DOHH2 (cell line): ENCODE measurements at regions not wholly inside any gene's neighbourhood (a gene's known extent, or its start where the extent isn't known, plus 50 kb on each side); places are given as distances from the start of the nearest gene placed in this dataset.

Source experiments
- H3F3A ChIP-seq: fragments of 200-600 bp; sonication (generic), shearing (Covaris generic); 2 replicates; pipeline ENCODE4 v1.6.0; 2016; ENCODE audit warnings: antibody characterized with exemption, mild to moderate bottlenecking; ENCODE audit not compliant: control insufficient read depth, insufficient read depth
- H3K27ac ChIP-seq: fragments of 200-600 bp; sonication (generic); 2 replicates; pipeline ENCODE4 v1.5.1; 2014; ENCODE audit warnings: low read depth, mild to moderate bottlenecking, low read length, moderate library complexity
- H3K27me3 ChIP-seq: fragments of 200-600 bp; sonication (generic); 2 replicates; pipeline ENCODE4 v1.6.1; 2014; ENCODE audit warnings: mild to moderate bottlenecking, low read length, mixed read lengths; ENCODE audit not compliant: control insufficient read depth
- H3K36me3 ChIP-seq: fragments of 200-600 bp; sonication (generic); 2 replicates; pipeline ENCODE4 v1.6.1; 2014; ENCODE audit warnings: mild to moderate bottlenecking, low read length, moderate library complexity, mixed read lengths; ENCODE audit not compliant: control insufficient read depth
- H3K4me1 ChIP-seq: fragments of 200-600 bp; sonication (generic); 2 replicates; pipeline ENCODE4 v1.6.1; 2014; ENCODE audit warnings: mild to moderate bottlenecking, low read length, mixed read lengths; ENCODE audit not compliant: control insufficient read depth
- H3K4me2 ChIP-seq: fragments of 200-600 bp; sonication (generic); 2 replicates; pipeline ENCODE4 v1.6.0; 2014; ENCODE audit warnings: mild to moderate bottlenecking, low read length, moderate library complexity
- H3K4me3 ChIP-seq: fragments of 200-600 bp; sonication (generic); 2 replicates; pipeline ENCODE4 v1.5.1; 2014; ENCODE audit warnings: mild to moderate bottlenecking, low read length, mixed read lengths
- H3K79me2 ChIP-seq: fragments of 200-600 bp; sonication (generic); 2 replicates; pipeline ENCODE4 v1.6.1; 2014; ENCODE audit warnings: mild to moderate bottlenecking, low read length, mixed read lengths; ENCODE audit not compliant: control insufficient read depth
- H3K9me2 ChIP-seq: fragments of 200-600 bp; sonication (generic); replicated peaks from 2 replicates; pipeline ENCODE4 v1.6.1; 2014; ENCODE audit warnings: mild to moderate bottlenecking, low read length, mixed read lengths; ENCODE audit not compliant: control insufficient read depth
- H3K9me3 ChIP-seq: fragments of 200-600 bp; sonication (generic); 2 replicates; pipeline ENCODE4 v1.6.1; 2014; ENCODE audit warnings: antibody characterized with exemption, low read length, mixed read lengths; ENCODE audit not compliant: control insufficient read depth, insufficient read depth
- H4K20me1 ChIP-seq: fragments of 200-600 bp; sonication (generic); 2 replicates; pipeline ENCODE4 v1.6.0; 2014; ENCODE audit warnings: low read depth, mild to moderate bottlenecking, antibody characterized with exemption, low read length, moderate library complexity; ENCODE audit not compliant: control insufficient read depth, insufficient read depth
- CTCF ChIP-seq: fragments of 200-600 bp; sonication (generic); IDR thresholded peaks from one replicate; pipeline ENCODE4 v1.5.1; 2014; ENCODE audit warnings: antibody characterized with exemption, mild to moderate bottlenecking, low read depth, low read length; ENCODE audit not compliant: poor library complexity, severe bottlenecking
- EZH2phosphoT487 ChIP-seq: fragments of 200-600 bp; sonication (generic); IDR thresholded peaks from 2 replicates; pipeline ENCODE4 v1.6.1; 2017; ENCODE audit warnings: borderline replicate concordance, mild to moderate bottlenecking, antibody characterized with exemption, low read length, moderate library complexity, mixed read lengths

- Histone ChIP-seq H3K27me3 (no peaks in the 10 kb centered on the region), H3K36me3 (no peaks in the 10 kb centered on the region), H3K9me3 (no peaks in the 10 kb centered on the region), H3K4me1 (no peaks in the 10 kb centered on the region), H3F3A (no peaks in the 10 kb centered on the region), H3K79me2 (no peaks in the 10 kb centered on the region), H3K4me3 (no peak overlapping the region), H4K20me1 (no peaks in the 10 kb centered on the region), H3K4me2 (no peak overlapping the region), H3K27ac (no peak overlapping the region), H3K9me2 (no peaks in the 10 kb centered on the region)
- no peak for TF ChIP-seq CTCF
- no peak for TF ChIP-seq EZH2phosphoT487
These were observed 474.2 kb upstream of the ZNF385D start for GRCh38 chr3:22225161-22225560.

GRCh38 chr3:22228705-22229104 lies 477.7 kb upstream of the ZNF385D start:
- H3K9me3 ChIP-seq, result no peaks in the 10 kb centered on the region
- H3K4me1 ChIP-seq, result no peaks in the 10 kb centered on the region
- H3K36me3 ChIP-seq, result no peaks in the 10 kb centered on the region
- H3K4me3 ChIP-seq, result no peak overlapping the region
- H3F3A ChIP-seq, result no peaks in the 10 kb centered on the region
- no peak overlapping the region for H3K4me2 ChIP-seq
- no peak overlapping the region for H3K27ac ChIP-seq
- no peaks in the 10 kb centered on the region for H4K20me1 ChIP-seq
- TF ChIP-seq CTCF (no peak), EZH2phosphoT487 (no peak)
- H3K79me2 ChIP-seq, result no peaks in the 10 kb centered on the region
- H3K9me2 ChIP-seq, result no peaks in the 10 kb centered on the region
- no peaks in the 10 kb centered on the region for H3K27me3 ChIP-seq

GRCh38 chr3:22231061-22231460 lies 480.1 kb upstream of the ZNF385D start:
- H3K27ac ChIP-seq, result no peak overlapping the region
- H3K9me3 ChIP-seq, result no peaks in the 10 kb centered on the region
- no peaks in the 10 kb centered on the region for H3F3A ChIP-seq
- no peaks in the 10 kb centered on the region for H4K20me1 ChIP-seq
- no peaks in the 10 kb centered on the region for H3K4me1 ChIP-seq
- no peaks in the 10 kb centered on the region for H3K79me2 ChIP-seq
- H3K36me3 ChIP-seq, result no peaks in the 10 kb centered on the region
- TF ChIP-seq EZH2phosphoT487, result no peak
- no peak for TF ChIP-seq CTCF
- H3K4me2 ChIP-seq, result no peak overlapping the region
- H3K27me3 ChIP-seq, result no peaks in the 10 kb centered on the region
- H3K4me3 ChIP-seq, result no peak overlapping the region
- no peaks in the 10 kb centered on the region for H3K9me2 ChIP-seq
